ENCODE measurements at regions not wholly inside any gene's neighbourhood (a gene's known extent, or its start where the extent isn't known, plus 50 kb on each side); places are given as distances from the start of the nearest gene placed in this dataset.

GRCh38 chrX:39837688-39838087 is 260.1 kb downstream of the BCOR start:
- Histone ChIP-seq H3K27me3 (replicated peaks) (no peaks in the 10 kb centered on the region), H3K27ac (no peak overlapping the region), H3K9me3 (replicated peaks) (no peaks in the 10 kb centered on the region), H3K36me3 (no peaks in the 10 kb centered on the region), H3K4me3 (no peak overlapping the region), H3K4me1 (replicated peaks) (no peaks in the 10 kb centered on the region)
- DNase-seq (ENCODE audit: low read depth in 1 of 2, low spot score in 2 of 2): no peak

- no peaks in the 10 kb centered on the region for H3K9me3 ChIP-seq (replicated peaks)
- no peaks in the 10 kb centered on the region for H3K27me3 ChIP-seq (replicated peaks)
- H3K27ac ChIP-seq: no peak overlapping the region
- H3K4me3 ChIP-seq: no peak overlapping the region
- H3K36me3 ChIP-seq: no peaks in the 10 kb centered on the region
- no peak for DNase-seq (ENCODE audit: low read depth in 1 of 2, low spot score in 2 of 2)
- H3K4me1 ChIP-seq (replicated peaks): no peaks in the 10 kb centered on the region
These were observed 258.4 kb downstream of the BCOR start for GRCh38 chrX:39839371-39839770.

- DNase-seq (ENCODE audit: low read depth in 1 of 2, low spot score in 2 of 2): no peak
- H3K4me1 ChIP-seq (replicated peaks): no peaks in the 10 kb centered on the region
- H3K27me3 ChIP-seq (replicated peaks): no peaks in the 10 kb centered on the region
- H3K27ac ChIP-seq: no peak overlapping the region
- no peak overlapping the region for H3K4me3 ChIP-seq
- no peaks in the 10 kb centered on the region for H3K36me3 ChIP-seq
- no peaks in the 10 kb centered on the region for H3K9me3 ChIP-seq (replicated peaks)
These were observed 257.6 kb downstream of the BCOR start for GRCh38 chrX:39840133-39840532.

GRCh38 chrX:39840581-39841093 is 257.1 kb downstream of the BCOR start:
- H3K4me3 ChIP-seq: no peak overlapping the region
- H3K27ac ChIP-seq: no peak overlapping the region

GRCh38 chrX:39841604-39842003 is 256.2 kb downstream of the BCOR start:
- H3K9me3 ChIP-seq (replicated peaks): no peaks in the 10 kb centered on the region

More at GRCh38 chrX:39840581-39841093, 257.1 kb downstream of the BCOR start:
- DNase-seq (ENCODE audit: low read depth in 1 of 2, low spot score in 2 of 2): no peak
- Histone ChIP-seq H3K9me3 (replicated peaks) (no peaks in the 10 kb centered on the region), H3K36me3 (no peaks in the 10 kb centered on the region), H3K4me1 (replicated peaks) (no peaks in the 10 kb centered on the region), H3K27me3 (replicated peaks) (no peaks in the 10 kb centered on the region)

GRCh38 chrX:39842281-39842973 is 255.3 kb downstream of the BCOR start:
- no peak for DNase-seq (ENCODE audit: low read depth in 1 of 2, low spot score in 2 of 2)

More at GRCh38 chrX:39841604-39842003, 256.2 kb downstream of the BCOR start:
- H3K36me3 ChIP-seq: no peaks in the 10 kb centered on the region
- no peaks in the 10 kb centered on the region for H3K27me3 ChIP-seq (replicated peaks)
- DNase-seq (ENCODE audit: low read depth in 1 of 2, low spot score in 2 of 2): no peak
- no peak overlapping the region for H3K4me3 ChIP-seq
- no peaks in the 10 kb centered on the region for H3K4me1 ChIP-seq (replicated peaks)
- H3K27ac ChIP-seq: no peak overlapping the region

GRCh38 chrX:39843318-39843717 is 254.4 kb downstream of the BCOR start:
- Histone ChIP-seq H3K27ac (no peak overlapping the region), H3K4me3 (no peak overlapping the region), H3K36me3 (no peaks in the 10 kb centered on the region), H3K27me3 (replicated peaks) (no peaks in the 10 kb centered on the region), H3K4me1 (replicated peaks) (no peaks in the 10 kb centered on the region), H3K9me3 (replicated peaks) (no peaks in the 10 kb centered on the region)
- DNase-seq (ENCODE audit: low read depth in 1 of 2, low spot score in 2 of 2): no peak

More at GRCh38 chrX:39842281-39842973, 255.3 kb downstream of the BCOR start:
- no peaks in the 10 kb centered on the region for H3K4me1 ChIP-seq (replicated peaks)
- H3K4me3 ChIP-seq: no peak overlapping the region
- H3K27me3 ChIP-seq (replicated peaks): no peaks in the 10 kb centered on the region
- H3K27ac ChIP-seq: no peak overlapping the region
- H3K9me3 ChIP-seq (replicated peaks): no peaks in the 10 kb centered on the region
- H3K36me3 ChIP-seq: no peaks in the 10 kb centered on the region

- H3K4me1 ChIP-seq (replicated peaks): peaks cover 12% of the 10 kb centered on the region
- no peak for DNase-seq (ENCODE audit: low read depth in 1 of 2, low spot score in 2 of 2)
- H3K36me3 ChIP-seq: no peaks in the 10 kb centered on the region
- no peak overlapping the region for H3K27ac ChIP-seq
- H3K27me3 ChIP-seq (replicated peaks): no peaks in the 10 kb centered on the region
- H3K9me3 ChIP-seq (replicated peaks): no peaks in the 10 kb centered on the region
- no peak overlapping the region for H3K4me3 ChIP-seq
These were observed 252.5 kb downstream of the BCOR start for GRCh38 chrX:39845233-39845632.

GRCh38 chrX:39846460-39846859 is 251.3 kb downstream of the BCOR start:
- Histone ChIP-seq H3K27me3 (replicated peaks) (no peaks in the 10 kb centered on the region), H3K36me3 (no peaks in the 10 kb centered on the region), H3K4me3 (no peak overlapping the region), H3K9me3 (replicated peaks) (no peaks in the 10 kb centered on the region), H3K4me1 (replicated peaks) (peaks cover 24% of the 10 kb centered on the region), H3K27ac (no peak overlapping the region)
- DNase-seq (ENCODE audit: low read depth in 1 of 2, low spot score in 2 of 2): no peak

GRCh38 chrX:39848243-39848642 is 249.5 kb downstream of the BCOR start:
- peaks cover 25% of the 10 kb centered on the region for H3K4me1 ChIP-seq (replicated peaks)
- no peak overlapping the region for H3K4me3 ChIP-seq
- H3K27ac ChIP-seq: no peak overlapping the region
- H3K9me3 ChIP-seq (replicated peaks): no peaks in the 10 kb centered on the region
- no peaks in the 10 kb centered on the region for H3K36me3 ChIP-seq
- no peaks in the 10 kb centered on the region for H3K27me3 ChIP-seq (replicated peaks)
- DNase-seq (ENCODE audit: low read depth in 1 of 2, low spot score in 2 of 2): no peak

GRCh38 chrX:39848900-39849299 is 248.9 kb downstream of the BCOR start:
- H3K36me3 ChIP-seq: no peaks in the 10 kb centered on the region
- no peak overlapping the region for H3K4me3 ChIP-seq
- DNase-seq (ENCODE audit: low read depth in 1 of 2, low spot score in 2 of 2): peak; percentile 42 to 62
- H3K27ac ChIP-seq: peak overlapping the region; percentile 35; the same call in 1 of the 2 replicates
- no peaks in the 10 kb centered on the region for H3K27me3 ChIP-seq (replicated peaks)
- peaks cover 29% of the 10 kb centered on the region for H3K4me1 ChIP-seq (replicated peaks)
- H3K9me3 ChIP-seq (replicated peaks): no peaks in the 10 kb centered on the region

- peaks cover 42% of the 10 kb centered on the region for H3K4me1 ChIP-seq (replicated peaks)
- no peak overlapping the region for H3K4me3 ChIP-seq
- no peak for DNase-seq (ENCODE audit: low read depth in 1 of 2, low spot score in 2 of 2)
- no peaks in the 10 kb centered on the region for H3K27me3 ChIP-seq (replicated peaks)
- no peak overlapping the region for H3K27ac ChIP-seq
- no peaks in the 10 kb centered on the region for H3K36me3 ChIP-seq
- H3K9me3 ChIP-seq (replicated peaks): no peaks in the 10 kb centered on the region
These were observed 247.5 kb downstream of the BCOR start for GRCh38 chrX:39850209-39850608.

- no peaks in the 10 kb centered on the region for H3K9me3 ChIP-seq (replicated peaks)
- no peak overlapping the region for H3K27ac ChIP-seq
- no peaks in the 10 kb centered on the region for H3K36me3 ChIP-seq
- no peak overlapping the region for H3K4me3 ChIP-seq
- DNase-seq (ENCODE audit: low read depth in 1 of 2, low spot score in 2 of 2): peak; percentile 36 to 58
- peaks cover 47% of the 10 kb centered on the region for H3K4me1 ChIP-seq (replicated peaks)
- no peaks in the 10 kb centered on the region for H3K27me3 ChIP-seq (replicated peaks)
These were observed 247.1 kb downstream of the BCOR start for GRCh38 chrX:39850630-39851152.

- Histone ChIP-seq H3K4me1 (replicated peaks) (peaks cover 52% of the 10 kb centered on the region), H3K27ac (no peak overlapping the region), H3K36me3 (no peaks in the 10 kb centered on the region), H3K9me3 (replicated peaks) (no peaks in the 10 kb centered on the region), H3K27me3 (replicated peaks) (no peaks in the 10 kb centered on the region), H3K4me3 (no peak overlapping the region)
- no peak for DNase-seq (ENCODE audit: low read depth in 1 of 2, low spot score in 2 of 2)
These were observed 245.9 kb downstream of the BCOR start for GRCh38 chrX:39851745-39852455.

Data from SJSA1 (cell line).